ENCODE measurements at regions not wholly inside any gene's neighbourhood (a gene's known extent, or its start where the extent isn't known, plus 50 kb on each side); places are given as distances from the start of the nearest gene placed in this dataset.

GRCh38 chr17:77474292-77474988 is 333.7 kb downstream of the SEC14L1 start:
- peak; percentile 81 for DNase-seq (ENCODE audit: low read depth)

- peak; percentile 54 for DNase-seq (ENCODE audit: low read depth)
Measured at GRCh38 chr17:77475016-77475976, 334.5 kb downstream of the SEC14L1 start.

GRCh38 chr17:77476006-77476405 is 335.2 kb downstream of the SEC14L1 start:
- peak; percentile 43 for DNase-seq (ENCODE audit: low read depth)

- DNase-seq (ENCODE audit: low read depth) = no peak
Measured at GRCh38 chr17:77476498-77476897, 335.7 kb downstream of the SEC14L1 start.

GRCh38 chr17:77476931-77477805 is 336.4 kb downstream of the SEC14L1 start:
- peak; percentile 99 for DNase-seq (ENCODE audit: low read depth)

- no peak for DNase-seq (ENCODE audit: low read depth)
Measured at GRCh38 chr17:77478281-77478680, 337.5 kb downstream of the SEC14L1 start.

- no peak for DNase-seq (ENCODE audit: low read depth)
Measured at GRCh38 chr17:77478899-77479298, 338.1 kb downstream of the SEC14L1 start.

- DNase-seq (ENCODE audit: low read depth) = no peak
Measured at GRCh38 chr17:77479372-77480198, 338.8 kb downstream of the SEC14L1 start.

- no peak for DNase-seq (ENCODE audit: low read depth)
Measured at GRCh38 chr17:77480199-77480508, 339.4 kb downstream of the SEC14L1 start.

- DNase-seq (ENCODE audit: low read depth) = no peak
Measured at GRCh38 chr17:77480509-77481215, 339.9 kb downstream of the SEC14L1 start.

GRCh38 chr17:77481476-77482374 is 341.0 kb downstream of the SEC14L1 start:
- DNase-seq (ENCODE audit: low read depth) = no peak

GRCh38 chr17:77482375-77483127 is 341.8 kb downstream of the SEC14L1 start:
- DNase-seq (ENCODE audit: low read depth) = no peak

GRCh38 chr17:77483128-77483598 is 342.4 kb downstream of the SEC14L1 start:
- DNase-seq (ENCODE audit: low read depth) = no peak

- DNase-seq (ENCODE audit: low read depth) = no peak
Measured at GRCh38 chr17:77484111-77484510, 343.3 kb downstream of the SEC14L1 start.

- DNase-seq (ENCODE audit: low read depth) = no peak
Measured at GRCh38 chr17:77485089-77485833, 344.5 kb downstream of the SEC14L1 start.

- no peak for DNase-seq (ENCODE audit: low read depth)
Measured at GRCh38 chr17:77487211-77487629, 346.5 kb downstream of the SEC14L1 start.

GRCh38 chr17:77487677-77488530 is 347.1 kb downstream of the SEC14L1 start:
- DNase-seq (ENCODE audit: low read depth) = no peak

All from fibroblast of gingiva (primary cell).